NCI-H2171 treated with DMSO at 0.1 percent for 48 hours (cell line): ENCODE measurements at regions not wholly inside any gene's neighbourhood (a gene's known extent, or its start where the extent isn't known, plus 50 kb on each side); places are given as distances from the start of the nearest gene placed in this dataset.
"Not testable (repeated sequence)": the region's sequence is repeated elsewhere in the genome, so short reads cannot be mapped to it uniquely, and the experiment has no call there.

ENCODE experiments used
- DNase-seq: peaks from one replicate; lab custom pipeline; 2025; lab: John Stamatoyannopoulos, UW

DNA sequence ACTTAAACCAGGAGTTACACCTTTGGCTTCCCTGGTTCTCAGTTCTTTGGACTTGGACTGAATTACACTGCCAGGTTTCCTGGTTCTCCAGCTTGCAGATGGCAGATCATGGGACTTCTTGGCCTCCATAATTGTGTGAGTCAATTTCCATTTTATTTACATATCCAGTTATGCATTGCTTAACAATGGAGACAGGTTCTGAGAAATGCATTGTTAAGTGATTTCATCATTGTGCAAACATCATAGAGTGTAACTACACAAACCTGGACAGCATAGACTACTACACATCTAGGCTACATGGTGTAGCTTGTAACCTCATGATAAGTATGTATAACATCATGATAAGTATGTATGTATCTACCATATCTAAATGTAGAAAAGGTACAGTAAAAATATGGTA lies 276.1 kb upstream of the BTG1 start:
- no peak for DNase-seq

DNA sequence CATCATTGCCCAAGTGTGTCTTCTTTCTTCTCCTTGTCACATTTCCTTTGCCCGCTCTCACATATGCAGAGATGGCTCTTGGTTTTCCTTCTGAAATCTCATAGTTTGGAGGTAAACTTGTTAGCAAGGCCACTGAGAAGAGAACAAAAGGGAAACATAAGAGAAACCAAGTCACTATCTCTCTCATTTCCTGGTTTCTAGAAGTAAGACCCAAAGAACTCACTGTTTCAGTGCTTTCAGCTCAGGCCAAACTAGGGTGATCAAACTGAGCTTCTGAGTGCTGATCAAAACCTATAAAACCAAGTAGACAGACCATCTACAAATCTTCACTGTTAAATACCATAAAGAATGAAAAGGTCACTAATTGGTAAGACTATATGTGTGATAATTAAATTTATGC lies 275.4 kb upstream of the BTG1 start:
- DNase-seq = no peak

DNA sequence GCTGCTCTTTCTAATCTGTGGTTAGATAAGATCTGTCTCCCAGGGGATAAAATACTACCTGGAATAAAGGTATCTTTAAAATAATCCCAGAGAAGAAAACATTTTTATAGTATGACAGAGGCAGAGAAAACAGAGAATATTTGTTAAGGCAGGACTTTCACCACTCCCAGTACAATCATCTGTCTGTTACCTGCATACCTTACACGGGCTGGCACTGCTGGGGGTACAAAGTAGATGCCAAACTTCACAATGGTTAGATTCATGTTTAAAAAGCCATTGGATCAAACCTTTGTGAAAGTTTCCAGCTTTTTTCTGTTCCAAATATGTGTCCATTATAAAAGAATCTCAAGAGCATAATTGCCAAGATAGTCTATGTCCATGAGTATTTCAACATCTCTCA lies 273.6 kb upstream of the BTG1 start:
- no peak for DNase-seq

DNA sequence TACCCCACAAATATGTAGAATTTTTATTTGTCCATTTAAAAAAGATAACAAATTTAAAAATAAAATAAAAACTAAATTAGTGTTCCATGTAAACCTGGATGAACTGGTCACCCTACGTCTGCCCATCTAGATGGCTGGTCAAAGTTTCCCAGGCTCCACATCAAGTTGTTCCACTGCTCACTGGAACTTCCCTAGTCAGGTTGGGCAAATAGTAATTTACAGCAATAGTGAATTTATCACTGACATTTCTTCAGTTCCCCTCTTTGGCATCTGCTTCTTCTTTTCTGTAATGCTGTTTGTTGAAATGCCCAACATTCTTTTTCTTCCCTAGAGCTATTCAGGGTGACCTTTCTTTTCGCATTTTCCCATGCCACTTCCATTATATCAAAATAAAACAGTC lies 272.7 kb upstream of the BTG1 start:
- DNase-seq = no peak

DNA sequence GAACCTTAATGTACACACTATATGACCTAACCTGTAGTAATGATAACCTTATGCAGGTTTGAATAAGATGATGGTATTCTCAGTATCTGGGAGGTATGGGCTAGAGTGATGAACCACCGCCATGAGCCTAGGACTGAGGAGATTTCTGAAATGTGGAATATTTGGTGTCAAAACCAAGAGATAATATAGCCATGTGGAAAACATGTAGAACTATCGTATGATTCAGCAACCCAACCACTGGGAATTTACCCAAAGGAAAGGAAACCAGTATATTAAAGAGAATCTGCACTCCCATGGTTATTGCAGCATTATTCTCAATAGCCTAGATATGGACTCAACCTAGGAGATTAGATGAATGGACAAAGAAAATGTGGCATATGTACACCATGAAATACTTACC lies 271.7 kb upstream of the BTG1 start:
- DNase-seq = no peak

DNA sequence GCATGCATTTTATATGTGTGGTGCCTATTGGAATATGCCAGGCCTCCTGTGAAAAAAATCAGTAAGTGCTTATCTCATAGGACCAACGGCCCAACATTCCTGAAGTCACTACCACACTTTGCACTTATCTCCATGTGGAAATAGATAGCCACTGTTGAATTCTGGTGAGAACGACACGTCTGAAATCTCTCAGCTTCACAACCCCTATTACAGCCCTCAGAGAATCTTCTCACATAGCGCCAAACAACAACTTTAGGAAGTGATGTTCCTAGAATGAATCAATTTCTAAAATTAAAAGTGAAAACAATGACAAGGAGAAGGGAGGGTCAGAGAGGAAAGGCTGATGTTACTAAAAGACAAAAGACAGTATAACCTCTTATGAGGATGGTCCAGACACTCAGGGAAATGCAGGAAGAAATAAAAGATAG lies 270.8 kb upstream of the BTG1 start:
- no peak for DNase-seq

DNA sequence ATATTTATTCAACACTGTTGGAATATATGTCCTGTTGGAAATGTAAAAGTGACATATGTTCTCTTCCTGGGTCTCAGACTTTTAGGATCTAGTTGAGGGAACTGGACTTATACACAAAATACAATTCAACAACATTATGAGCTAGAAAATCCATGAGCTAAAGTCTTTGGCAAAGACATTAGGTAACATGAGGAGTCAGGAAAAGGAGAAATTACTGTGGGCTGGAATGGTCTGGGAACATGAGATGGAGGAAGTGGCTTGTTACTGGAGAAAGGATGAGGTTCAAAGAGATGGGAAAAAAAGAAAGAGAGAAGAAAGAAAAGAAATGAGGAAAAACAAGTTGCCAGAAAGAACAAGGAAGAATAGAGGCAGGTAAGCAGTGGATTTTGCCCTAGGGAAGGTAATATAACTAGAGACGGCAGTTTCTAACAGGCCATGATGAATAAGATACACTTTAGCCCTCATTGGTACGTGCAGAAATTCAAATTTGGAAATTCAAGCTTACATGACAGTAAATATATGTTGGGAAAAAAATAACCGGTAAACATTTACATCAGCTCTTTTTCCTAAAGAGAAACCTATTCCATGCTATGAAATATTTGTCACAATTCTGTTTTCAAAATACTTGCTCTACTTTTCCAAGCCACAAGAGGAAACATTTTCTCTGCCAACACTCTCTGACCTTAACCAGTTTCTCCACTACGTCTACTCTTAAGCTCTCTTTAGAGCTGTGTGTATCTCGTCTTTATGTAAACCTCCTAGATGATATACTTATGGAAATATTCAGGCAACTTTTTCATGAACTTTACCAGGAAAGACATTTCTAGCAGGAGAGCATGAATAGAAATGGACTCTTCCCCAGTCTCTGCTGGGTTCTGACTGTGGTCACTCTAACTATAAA lies 268.8 kb upstream of the BTG1 start:
- DNase-seq = no peak

DNA sequence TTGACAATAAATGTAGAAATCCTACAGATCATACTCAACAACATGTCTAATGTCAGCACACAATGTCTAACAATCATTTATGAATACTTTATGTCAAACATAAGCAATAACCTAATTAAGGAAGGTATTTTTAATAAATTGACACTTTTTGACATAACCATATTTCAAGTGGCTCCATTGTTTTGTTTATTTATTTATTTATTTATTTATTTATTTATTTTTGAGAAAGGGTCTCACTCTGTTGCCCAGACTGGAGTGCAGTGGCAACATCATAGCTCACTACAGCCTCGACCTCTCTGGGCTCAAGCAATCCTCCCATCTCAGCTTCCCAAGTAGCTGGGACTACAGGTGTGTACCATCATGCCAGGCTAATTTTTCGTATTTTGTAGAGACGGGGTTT lies 267.6 kb upstream of the BTG1 start:
- no peak for DNase-seq

DNA sequence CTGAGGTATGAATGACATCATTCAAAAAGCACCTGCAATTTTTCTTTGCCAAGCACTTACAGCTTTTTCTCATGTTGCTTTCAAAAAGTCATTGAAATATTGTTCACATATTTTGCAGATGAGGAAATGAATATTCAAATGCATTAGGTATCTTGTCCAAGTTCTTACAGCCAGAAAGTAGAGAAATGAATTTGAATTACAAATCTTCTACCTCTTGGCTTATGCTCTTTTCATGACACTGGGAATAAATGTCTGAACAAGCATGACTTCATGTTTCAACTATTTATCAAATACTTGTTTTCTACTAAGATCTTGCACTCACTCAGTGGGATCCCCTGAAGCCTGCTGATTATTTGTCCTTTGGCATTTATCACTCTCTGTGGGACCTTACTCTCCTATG lies 267.2 kb upstream of the BTG1 start:
- no peak for DNase-seq

DNA sequence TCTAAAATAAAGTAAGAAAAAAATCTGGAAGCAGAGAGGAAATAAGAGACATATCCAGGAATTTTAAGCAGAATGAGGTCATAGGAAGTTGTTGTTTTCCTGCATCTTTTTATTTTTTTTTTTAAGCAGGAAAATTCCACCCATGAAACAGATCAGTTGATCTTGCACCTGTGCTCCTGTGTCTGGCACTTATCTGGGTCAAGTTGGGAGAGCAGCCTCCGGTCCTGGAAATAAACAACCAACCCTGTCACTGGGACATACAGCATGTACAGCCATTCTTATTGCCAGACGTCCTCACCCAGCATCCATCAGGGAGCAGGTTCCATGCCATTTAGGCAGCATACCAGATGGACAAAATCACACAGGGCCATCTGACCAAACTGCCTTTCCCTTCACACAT lies 266.0 kb upstream of the BTG1 start:
- DNase-seq = no peak

DNA sequence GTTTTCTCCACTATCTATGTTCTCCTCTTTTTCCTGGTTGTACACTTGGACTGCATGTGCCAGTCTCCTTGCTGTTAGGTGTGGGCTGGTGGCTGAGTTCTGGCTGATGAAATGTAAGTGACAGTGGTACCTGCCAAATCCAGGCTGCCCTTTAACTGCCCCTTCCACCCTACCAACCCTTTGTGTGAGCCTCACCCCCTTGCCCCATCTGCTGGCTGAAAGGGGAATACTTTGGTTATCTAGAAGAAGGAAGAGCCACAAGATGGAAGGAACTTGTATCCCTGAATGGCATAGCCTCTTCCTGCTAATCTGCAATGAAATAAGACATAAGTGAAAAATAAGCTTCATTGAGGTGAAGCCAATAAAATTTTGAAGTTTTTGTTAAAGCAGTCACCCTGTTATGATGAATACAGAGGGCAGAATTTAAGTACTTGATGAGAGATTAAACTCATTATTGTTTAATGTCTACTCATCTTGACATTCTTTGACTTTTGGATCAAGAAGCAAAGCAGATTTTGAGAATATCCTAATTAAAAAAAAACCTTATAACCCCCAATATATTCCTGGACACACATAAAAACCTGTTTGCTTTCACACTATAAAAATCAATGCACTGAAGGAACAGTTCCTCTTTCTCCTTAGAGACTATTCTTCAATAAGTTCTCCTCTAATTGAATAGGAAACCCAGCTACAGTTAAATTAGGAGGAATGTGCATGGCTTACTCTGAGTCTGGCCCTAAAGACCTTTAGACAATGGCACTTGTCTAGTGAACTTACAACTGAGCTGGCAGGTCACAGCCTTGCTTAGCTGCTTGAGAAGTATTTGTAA lies 262.6 kb upstream of the BTG1 start:
- DNase-seq = no peak

DNA sequence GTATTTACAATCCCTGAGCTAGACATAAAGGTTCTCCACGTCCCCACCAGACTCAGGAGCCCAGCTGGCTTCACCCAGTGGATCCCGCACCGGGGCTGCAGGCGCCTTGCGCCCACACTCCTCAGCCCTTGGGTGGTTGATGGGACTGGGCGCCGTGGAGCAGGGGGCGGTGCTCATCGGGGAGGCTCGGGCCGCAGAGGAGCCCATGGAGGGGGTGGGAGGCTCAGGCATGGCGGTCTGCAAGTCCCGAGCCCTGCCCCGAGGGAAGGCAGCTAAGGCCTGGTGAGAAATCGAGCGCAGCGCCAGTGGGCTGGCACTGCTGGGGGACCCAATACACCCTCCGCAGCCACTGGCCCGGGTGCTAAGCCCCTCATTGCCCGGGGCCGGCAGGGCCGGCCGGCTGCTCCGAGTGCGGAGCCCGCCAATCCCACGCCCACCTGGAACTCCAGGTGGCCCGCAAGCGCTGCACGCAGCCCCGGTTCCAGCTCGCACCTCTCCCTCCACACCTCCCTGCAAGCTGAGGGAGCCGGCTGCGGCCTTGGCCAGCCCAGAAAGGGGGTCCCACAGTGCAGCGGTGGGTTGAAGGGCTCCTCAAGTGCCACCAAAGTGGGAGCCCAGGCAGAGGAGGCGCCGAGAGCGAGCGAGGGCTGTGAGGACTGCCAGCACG lies 260.9 kb upstream of the BTG1 start:
- DNase-seq = not testable (repeated sequence)

DNA sequence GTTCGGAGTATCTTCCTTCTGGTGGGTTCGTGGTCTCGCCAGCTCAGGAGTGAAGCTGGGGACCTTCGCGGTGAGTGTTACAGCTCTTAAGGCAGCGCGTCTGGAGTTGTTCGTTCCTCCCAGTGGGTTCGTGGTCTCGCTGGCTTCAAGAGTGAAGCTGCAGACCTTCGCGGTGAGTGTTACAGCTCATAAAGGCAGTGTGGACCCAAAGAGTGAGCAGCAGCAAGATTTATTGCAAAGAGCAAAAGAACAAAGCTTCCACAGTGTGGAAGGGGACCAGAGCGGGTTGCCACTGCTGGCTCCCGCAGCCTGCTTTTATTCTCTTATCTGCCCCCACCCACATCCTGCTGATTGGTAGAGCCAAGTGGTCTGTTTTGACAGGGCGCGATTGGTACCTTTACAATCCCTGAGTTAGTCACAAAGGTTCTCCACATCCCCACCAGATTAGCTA lies 260.2 kb upstream of the BTG1 start:
- not testable (repeated sequence) for DNase-seq

DNA sequence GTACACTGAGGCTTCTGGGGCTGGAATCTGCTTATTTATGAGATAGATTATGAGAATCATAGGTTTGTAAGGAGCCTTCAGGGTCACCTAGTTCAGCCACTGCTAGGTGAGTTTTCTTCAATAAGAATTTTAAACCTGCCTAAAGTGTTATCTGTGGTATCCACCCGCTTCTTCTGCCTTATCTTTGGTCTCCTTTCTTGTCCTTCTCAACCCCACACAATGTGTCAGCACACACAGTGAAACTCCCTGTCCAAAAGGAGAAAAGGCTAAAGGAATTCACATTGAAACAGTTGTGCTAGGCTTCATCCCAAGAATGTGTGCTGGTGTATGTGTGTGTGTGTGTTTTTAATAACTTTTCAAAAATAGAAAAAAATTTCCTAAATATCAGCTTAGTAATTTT lies 259.3 kb upstream of the BTG1 start:
- DNase-seq = no peak

DNA sequence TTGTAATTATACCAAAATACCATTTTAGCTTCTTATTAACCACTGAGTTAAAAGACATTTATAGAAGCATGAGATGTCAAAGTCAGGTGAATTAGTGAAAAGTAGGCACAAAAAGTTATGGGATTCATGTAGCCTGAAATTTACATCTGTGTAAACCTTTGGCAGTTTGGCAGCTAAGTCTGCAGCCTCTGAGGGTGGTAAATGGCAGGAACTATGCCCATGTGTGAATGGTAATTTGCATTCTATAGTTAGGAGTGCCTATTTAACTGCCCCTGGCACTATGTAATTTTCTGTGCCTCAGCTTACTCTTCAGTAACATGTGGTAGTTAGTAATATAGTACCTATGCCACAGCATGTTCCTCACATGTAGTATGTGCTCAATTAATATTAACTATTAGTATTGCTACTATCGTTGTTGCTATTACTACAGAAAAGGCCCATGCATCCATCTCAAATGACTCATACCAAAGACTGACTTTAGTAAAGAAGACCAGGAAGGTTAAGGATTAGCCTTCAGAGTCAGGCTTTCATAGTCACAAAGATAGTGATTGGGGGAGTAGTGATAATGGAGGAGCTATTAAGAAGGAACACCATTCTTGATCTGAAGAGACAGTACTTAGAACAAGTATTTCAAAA lies 258.7 kb upstream of the BTG1 start:
- no peak for DNase-seq

DNA sequence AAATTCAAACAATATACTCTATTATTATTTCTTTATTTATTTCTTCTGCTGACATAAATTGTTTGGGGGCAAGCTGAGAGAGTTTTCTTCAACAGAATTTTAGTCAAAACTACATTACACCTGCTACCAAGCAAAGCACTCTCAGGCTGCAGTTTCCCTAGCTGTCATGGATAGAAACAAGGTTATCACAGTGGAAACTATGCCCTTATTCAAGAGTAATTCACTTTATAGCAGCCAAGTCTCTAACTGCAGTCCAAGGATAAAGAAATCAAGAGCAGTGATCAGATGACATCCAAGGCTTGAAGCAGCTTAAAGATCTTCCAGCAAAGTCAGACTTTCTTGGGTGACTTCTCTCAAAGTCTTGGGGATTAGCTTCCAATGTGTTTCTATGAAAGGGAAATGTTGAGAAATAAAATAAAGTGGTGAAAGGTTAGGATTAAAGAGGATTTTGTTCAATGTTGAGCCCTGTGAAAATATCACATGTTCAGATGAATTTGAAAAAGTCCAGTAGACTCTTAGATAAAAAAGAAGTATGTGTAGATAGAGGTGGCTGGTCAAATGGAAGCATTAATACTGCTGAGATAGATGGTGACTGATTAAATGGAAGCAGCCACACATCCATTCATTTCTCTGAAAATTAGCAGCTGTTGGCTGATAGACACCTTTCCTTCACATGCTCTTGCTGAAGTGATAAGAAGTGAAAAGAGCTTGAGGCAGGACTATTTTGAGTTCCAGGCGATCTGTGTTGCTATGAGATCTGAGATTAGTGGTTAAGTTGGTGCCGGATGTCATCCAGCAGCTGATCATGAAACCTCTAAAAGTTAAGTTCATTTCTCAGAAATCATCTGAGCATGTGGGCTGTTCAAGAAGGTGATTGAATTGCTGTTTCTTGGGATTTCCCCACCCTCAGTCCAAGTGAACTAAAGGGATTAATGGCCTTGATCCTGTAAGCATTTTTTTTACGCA lies 257.8 kb upstream of the BTG1 start:
- no peak for DNase-seq

DNA sequence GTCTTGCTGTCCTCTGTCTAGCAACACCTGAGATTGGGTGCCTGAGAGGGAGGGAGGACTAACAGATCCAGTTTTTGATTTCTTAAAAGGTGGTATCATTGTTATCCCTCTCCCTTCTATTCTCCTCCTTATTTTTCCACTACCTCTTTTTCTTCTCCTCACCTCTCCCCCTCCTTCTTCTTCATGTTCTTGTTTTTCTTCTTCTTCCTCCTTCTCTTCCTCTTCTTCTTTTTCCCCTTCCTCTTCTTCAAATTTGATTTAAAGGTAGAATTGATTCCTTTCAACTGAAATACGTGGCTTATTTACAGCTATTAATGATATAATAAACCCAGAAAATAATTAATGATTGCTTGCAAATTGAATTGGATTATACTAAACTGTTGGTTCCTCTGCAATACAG lies 256.8 kb upstream of the BTG1 start:
- DNase-seq = no peak

DNA sequence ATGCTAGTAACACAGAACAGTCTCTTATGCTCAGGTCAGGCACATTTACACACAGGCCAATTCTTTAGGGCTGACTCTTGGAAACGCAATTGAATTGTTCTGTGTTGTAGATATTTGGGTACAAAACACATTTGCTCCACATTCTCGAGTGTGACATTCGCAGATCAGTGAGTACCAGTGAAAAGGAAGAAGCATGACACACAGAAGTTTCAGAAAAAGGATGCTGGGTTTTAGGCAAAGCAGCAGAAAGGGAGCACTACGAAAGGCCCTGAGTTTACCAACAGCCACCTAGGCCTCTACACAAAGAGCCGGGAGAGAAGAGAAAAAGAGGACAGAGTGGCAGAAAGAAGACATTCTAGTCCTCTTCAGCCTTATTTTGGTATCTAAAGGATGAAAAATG lies 254.4 kb upstream of the BTG1 start:
- no peak for DNase-seq

DNA sequence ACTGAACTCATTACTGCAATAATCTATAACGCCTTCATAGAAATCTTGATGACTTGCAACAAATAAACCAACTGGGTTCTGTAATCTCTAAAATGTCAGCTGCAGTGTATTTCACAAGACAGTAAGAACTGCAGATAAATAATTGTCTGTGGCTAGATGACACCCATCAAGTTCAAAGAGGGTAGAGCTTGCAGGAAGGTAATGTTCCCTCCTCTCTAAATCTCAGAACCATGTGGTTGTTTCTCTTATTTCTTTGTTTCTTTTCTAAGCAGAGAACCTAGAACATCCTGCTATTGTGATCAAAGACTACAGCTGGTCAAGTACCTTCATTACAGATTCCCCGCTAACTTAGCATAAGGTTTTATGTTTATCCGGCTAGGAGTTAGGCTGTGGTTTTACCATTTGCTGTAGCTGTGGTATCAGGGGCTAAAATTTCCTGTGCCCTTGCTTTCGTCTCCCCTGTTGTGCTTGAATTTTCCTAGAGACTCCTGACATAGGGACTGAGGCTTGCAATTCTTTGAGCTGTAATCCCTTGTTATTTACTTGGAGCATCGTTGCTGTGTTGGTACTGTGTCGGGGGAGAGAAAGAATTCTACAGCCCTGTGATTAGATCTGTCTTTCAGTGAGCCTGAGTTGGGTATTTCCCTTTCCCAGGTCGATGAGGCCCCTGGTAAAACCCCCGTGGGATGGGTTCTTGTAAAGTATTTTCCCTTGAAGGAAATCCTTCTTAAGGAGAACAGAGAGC lies 253.1 kb upstream of the BTG1 start:
- DNase-seq = no peak

DNA sequence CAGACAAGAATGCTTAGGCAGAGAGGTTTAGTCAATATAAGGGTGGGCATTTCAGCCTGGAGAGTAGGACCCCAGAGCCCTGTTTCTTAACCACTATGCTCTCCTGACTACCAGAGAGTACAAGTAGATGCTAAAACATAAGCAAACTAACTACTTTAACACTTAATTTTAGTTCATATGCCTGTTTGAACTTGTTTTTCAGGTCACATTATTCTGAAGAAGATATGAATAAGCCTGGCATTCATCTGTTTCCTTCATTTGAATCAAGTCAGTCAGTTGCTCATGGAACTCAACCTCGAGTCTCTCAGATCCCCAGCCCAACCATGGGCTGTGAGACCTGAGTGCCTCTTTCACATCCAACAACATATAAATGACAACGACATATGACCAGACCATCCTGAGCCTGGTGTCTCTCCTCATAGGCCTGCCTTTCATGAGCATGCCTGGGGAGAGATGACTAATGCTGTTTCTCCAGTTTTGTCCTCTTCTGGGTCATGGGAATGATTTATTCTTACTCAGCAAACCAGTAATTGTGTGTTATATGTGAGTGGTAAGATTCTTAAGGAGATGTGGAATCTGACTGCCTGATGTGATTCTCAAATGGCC lies 251.1 kb upstream of the BTG1 start:
- no peak for DNase-seq
